ENCODE measurements at regions not wholly inside any gene's neighbourhood (a gene's known extent, or its start where the extent isn't known, plus 50 kb on each side); places are given as distances from the start of the nearest gene placed in this dataset.

DNA sequence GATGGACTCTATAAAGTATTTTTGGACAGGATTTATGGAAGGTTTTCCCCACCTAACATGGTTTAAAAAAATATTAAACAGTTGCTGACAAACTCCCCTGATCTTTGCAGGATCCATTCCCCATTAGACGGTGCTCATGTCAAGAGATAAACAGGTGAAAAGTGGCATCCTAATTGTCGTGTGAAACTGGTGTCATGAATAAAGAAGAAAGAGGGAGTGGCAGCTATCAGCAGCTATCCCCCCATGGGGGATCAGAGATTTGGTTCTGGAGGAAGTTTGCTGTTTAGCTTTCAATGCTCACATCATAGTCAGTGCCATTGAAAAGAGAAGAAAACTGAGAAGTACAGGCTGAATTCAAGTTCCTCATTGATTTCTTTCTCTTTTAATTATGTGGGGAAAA is 329.3 kb upstream of the BRINP1 start:
- intact Hi-C loops (cut with DNase I), result no loop called here
- Histone ChIP-seq H3K27ac (no peak overlapping the region), H3K4me3 (no peak overlapping the region), H3K27me3 (no peaks in the 10 kb centered on the region), H3K36me3 (replicated peaks in 1 of 2) (no peaks in the 10 kb centered on the region), H3K9me3 (replicated peaks in 1 of 3) (no peaks in the 10 kb centered on the region), H3K4me1 (replicated peaks in 1 of 2) (no peaks in the 10 kb centered on the region)
- WGBS, 4 donors, result 13 to 32% (median 21%) methylated on average over 2 of the region's 2 CpGs
- TF ChIP-seq, protein P1, sequence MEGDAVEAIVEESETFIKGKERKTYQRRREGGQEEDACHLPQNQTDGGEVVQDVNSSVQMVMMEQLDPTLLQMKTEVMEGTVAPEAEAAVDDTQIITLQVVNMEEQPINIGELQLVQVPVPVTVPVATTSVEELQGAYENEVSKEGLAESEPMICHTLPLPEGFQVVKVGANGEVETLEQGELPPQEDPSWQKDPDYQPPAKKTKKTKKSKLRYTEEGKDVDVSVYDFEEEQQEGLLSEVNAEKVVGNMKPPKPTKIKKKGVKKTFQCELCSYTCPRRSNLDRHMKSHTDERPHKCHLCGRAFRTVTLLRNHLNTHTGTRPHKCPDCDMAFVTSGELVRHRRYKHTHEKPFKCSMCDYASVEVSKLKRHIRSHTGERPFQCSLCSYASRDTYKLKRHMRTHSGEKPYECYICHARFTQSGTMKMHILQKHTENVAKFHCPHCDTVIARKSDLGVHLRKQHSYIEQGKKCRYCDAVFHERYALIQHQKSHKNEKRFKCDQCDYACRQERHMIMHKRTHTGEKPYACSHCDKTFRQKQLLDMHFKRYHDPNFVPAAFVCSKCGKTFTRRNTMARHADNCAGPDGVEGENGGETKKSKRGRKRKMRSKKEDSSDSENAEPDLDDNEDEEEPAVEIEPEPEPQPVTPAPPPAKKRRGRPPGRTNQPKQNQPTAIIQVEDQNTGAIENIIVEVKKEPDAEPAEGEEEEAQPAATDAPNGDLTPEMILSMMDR (IDR thresholded peaks at IDR 0.05), result no peak
- no peak for TF ChIP-seq POLR2A (IDR thresholded peaks at IDR 0.05)
- DNase-seq, result no peak

DNA sequence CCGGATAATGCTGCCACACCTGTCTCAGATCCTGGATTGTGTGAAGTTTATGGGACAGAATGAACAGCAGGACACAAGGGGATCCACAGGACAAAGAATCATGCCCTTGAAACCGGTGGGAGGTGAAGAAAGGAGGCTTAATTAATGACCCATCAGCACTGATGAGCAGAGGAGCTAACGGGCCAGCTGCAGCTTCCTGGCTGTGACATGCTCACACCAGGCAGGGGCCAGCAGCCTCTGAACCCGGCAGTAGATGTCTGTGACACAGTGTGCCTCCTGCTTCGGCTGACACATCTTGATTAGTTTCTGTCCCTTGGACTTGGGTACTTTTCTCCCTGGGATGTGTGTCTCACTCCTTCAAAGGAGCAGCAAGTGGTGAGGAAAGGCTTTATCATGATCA is 328.8 kb upstream of the BRINP1 start:
- no peak overlapping the region for H3K27ac ChIP-seq
- H3K27me3 ChIP-seq, result no peaks in the 10 kb centered on the region
- intact Hi-C loops (cut with DNase I), result no loop called here
- 15 to 21% (median 19%) methylated on average over 5 of the region's 5 CpGs for WGBS, 4 donors
- H3K4me3 ChIP-seq, result no peak overlapping the region
- DNase-seq, result no peak
- H3K9me3 ChIP-seq (replicated peaks in 1 of 3), result no peaks in the 10 kb centered on the region
- no peaks in the 10 kb centered on the region for H3K36me3 ChIP-seq (replicated peaks in 1 of 2)
- TF ChIP-seq, protein P1 (IDR thresholded peaks at IDR 0.05), result no peak
- TF ChIP-seq POLR2A (IDR thresholded peaks at IDR 0.05), result no peak
- H3K4me1 ChIP-seq (replicated peaks in 1 of 2), result no peaks in the 10 kb centered on the region

DNA sequence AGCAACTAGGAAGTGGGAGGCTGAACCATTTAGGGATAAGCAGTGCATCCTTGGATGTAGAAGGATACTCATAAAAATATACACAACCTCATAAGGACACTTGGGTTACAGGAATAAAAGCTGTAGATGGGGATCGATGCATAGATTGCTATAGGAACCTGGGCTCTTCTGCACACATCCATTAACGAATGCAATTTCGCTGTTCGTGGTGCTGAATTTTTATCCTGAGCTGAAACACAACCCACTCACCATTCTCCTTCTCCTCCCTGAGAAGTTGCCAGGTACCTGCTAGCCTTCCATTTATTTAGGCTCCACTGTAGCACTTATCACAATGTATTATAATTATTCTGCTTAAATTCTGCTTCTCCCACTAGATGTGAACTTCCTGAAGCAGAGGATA is 320.6 kb upstream of the BRINP1 start:
- H3K36me3 ChIP-seq (replicated peaks in 1 of 2), result no peaks in the 10 kb centered on the region
- TF ChIP-seq POLR2A (IDR thresholded peaks at IDR 0.05), result no peak
- TF ChIP-seq, protein P1 (IDR thresholded peaks at IDR 0.05), result no peak
- intact Hi-C loops (cut with DNase I), result no loop called here
- no peak overlapping the region for H3K27ac ChIP-seq
- no peaks in the 10 kb centered on the region for H3K27me3 ChIP-seq
- H3K9me3 ChIP-seq (replicated peaks in 1 of 3), result no peaks in the 10 kb centered on the region
- H3K4me3 ChIP-seq, result no peak overlapping the region
- no peaks in the 10 kb centered on the region for H3K4me1 ChIP-seq (replicated peaks in 1 of 2)
- 12 to 20% (median 14%) methylated on average over 4 of the region's 4 CpGs for WGBS, 4 donors
- DNase-seq, result no peak

GRCh38 chr9:119688547-119688946 is 319.3 kb upstream of the BRINP1 start:
- no peaks in the 10 kb centered on the region for H3K4me1 ChIP-seq (replicated peaks in 1 of 2)
- H3K27ac ChIP-seq, result no peak overlapping the region
- intact Hi-C loops (cut with DNase I), result no loop called here
- H3K9me3 ChIP-seq (replicated peaks in 1 of 3), result no peaks in the 10 kb centered on the region
- TF ChIP-seq POLR2A (IDR thresholded peaks at IDR 0.05), result no peak
- TF ChIP-seq, protein P1 (IDR thresholded peaks at IDR 0.05), result no peak
- no peak for DNase-seq
- 52 to 64% (median 57%) methylated on average over 3 of the region's 3 CpGs for WGBS, 4 donors
- H3K27me3 ChIP-seq, result no peaks in the 10 kb centered on the region
- no peak overlapping the region for H3K4me3 ChIP-seq
- H3K36me3 ChIP-seq (replicated peaks in 1 of 2), result no peaks in the 10 kb centered on the region
